Gastrocnemius medialis (tissue), 4 donors: ENCODE measurements at regions not wholly inside any gene's neighbourhood (a gene's known extent, or its start where the extent isn't known, plus 50 kb on each side); places are given as distances from the start of the nearest gene placed in this dataset.

Experiments used
- POLR2A ChIP-seq, 2 donors: fragments of 450-650 bp; IDR thresholded peaks; one replicate each; pipeline ENCODE4 v1.6.1; 2017; ENCODE audit warnings: antibody characterized with exemption in 2 of 2, mild to moderate bottlenecking in 2 of 2, moderate library complexity in 2 of 2
- TF ChIP-seq, protein P1 (sequence below), 5 experiments: fragments of 450-650 bp in 3 of 5; fragments of 200-600 bp in 2 of 5; sonication (generic) in 2 of 5; IDR thresholded peaks in 4 of 5; conservative IDR thresholded peaks in 1 of 5; 1 replicate in 4 of 5; 2 replicates in 1 of 5; pipeline ENCODE4 v1.5.1; 2016 to 2019; ENCODE audit warnings: antibody characterized with exemption in 5 of 5, mild to moderate bottlenecking in 3 of 5, moderate library complexity in 3 of 5

DNA sequence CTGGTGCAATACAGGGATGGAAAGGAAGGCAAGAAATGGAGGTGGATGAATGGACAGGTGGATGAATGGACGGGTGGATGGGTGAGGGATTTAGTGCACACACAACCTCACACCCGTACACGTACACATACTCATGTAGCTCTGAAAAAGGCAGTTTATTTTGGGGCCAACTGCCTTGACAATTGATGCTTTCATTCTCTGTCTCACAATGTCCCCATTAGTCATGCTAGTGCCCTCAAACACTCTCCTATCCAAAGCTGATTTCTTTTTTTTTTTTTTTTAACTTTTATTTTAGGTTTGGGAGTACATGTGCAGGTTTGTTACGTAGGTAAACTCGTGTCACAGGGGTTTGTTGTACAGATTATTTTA, 495.0 kb downstream of the DMAC1 start:
- TF ChIP-seq, protein P1, sequence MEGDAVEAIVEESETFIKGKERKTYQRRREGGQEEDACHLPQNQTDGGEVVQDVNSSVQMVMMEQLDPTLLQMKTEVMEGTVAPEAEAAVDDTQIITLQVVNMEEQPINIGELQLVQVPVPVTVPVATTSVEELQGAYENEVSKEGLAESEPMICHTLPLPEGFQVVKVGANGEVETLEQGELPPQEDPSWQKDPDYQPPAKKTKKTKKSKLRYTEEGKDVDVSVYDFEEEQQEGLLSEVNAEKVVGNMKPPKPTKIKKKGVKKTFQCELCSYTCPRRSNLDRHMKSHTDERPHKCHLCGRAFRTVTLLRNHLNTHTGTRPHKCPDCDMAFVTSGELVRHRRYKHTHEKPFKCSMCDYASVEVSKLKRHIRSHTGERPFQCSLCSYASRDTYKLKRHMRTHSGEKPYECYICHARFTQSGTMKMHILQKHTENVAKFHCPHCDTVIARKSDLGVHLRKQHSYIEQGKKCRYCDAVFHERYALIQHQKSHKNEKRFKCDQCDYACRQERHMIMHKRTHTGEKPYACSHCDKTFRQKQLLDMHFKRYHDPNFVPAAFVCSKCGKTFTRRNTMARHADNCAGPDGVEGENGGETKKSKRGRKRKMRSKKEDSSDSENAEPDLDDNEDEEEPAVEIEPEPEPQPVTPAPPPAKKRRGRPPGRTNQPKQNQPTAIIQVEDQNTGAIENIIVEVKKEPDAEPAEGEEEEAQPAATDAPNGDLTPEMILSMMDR (IDR thresholded peaks at IDR 0.05 in 4 of 5, conservative IDR thresholded peaks at IDR 0.05 in 1 of 5): no peak
- TF ChIP-seq POLR2A (IDR thresholded peaks at IDR 0.05): no peak
